Uterus (tissue), 3 donors: ENCODE measurements at regions not wholly inside any gene's neighbourhood (a gene's known extent, or its start where the extent isn't known, plus 50 kb on each side); places are given as distances from the start of the nearest gene placed in this dataset. TPM values are rescaled to one million over a fixed set of nuclear protein-coding genes. Genes with fewer than 3 reads are reported as not detected.

Experiments used
- DNase-seq, 2 donors: peaks; one replicate each; pipeline ENCODE4 v3.0.0-alpha.2; 2019 to 2020
- H3K27ac ChIP-seq, 2 donors: fragments of 200-600 bp; sonication (generic); 1 replicate in 1 of 2; 2 replicates in 1 of 2; pipeline ENCODE4 v1.5.1; 2016 to 2018
- H3K27me3 ChIP-seq, 2 donors: fragments of 200-600 bp; sonication (generic); one replicate each; pipeline ENCODE4 v1.5.1; 2018 to 2019; ENCODE audit warnings: control low read depth in 1 of 2
- H3K36me3 ChIP-seq, 2 donors: fragments of 200-600 bp; sonication (generic); one replicate each; pipeline ENCODE4 v1.5.1; 2019; ENCODE audit warnings: control low read depth in 1 of 2
- H3K4me1 ChIP-seq, 2 donors: fragments of 200-600 bp; sonication (generic); one replicate each; pipeline ENCODE4 v1.5.1; 2018 to 2019; ENCODE audit warnings: control low read depth in 1 of 2
- H3K4me3 ChIP-seq, 2 donors: fragments of 200-600 bp; sonication (generic); 1 replicate in 1 of 2; 2 replicates in 1 of 2; pipeline ENCODE4 v1.5.1; 2018 to 2019; ENCODE audit warnings: mild to moderate bottlenecking in 1 of 2
- H3K9me3 ChIP-seq, 2 donors: fragments of 200-600 bp; sonication (generic); one replicate each; pipeline ENCODE4 v1.5.1; 2019; ENCODE audit warnings: control low read depth in 1 of 2
- CTCF ChIP-seq, 4 experiments: fragments of 200-600 bp in 2 of 4; fragments of 450-650 bp in 2 of 4; sonication (generic) in 2 of 4; IDR thresholded peaks; one replicate each; pipeline ENCODE4 v1.5.1; 2016 to 2019; ENCODE audit warnings: antibody characterized with exemption in 4 of 4, mild to moderate bottlenecking in 2 of 4, moderate library complexity in 1 of 4
- POLR2A ChIP-seq, 2 donors: fragments of 450-650 bp; IDR thresholded peaks; one replicate each; pipeline ENCODE4 v1.6.1; 2016; ENCODE audit warnings: antibody characterized with exemption in 2 of 2, mild to moderate bottlenecking in 1 of 2, moderate library complexity in 1 of 2
- intact Hi-C: fragments of 100-400 bp; cut with DNase I; formaldehyde crosslinking; loops from one replicate; pipeline ENCODE4 v1.15.1; 2023; ENCODE audit warnings: low total_unique reads
- small RNA-seq: library from RNA; depleted of rRNA; stranded (forward); fragments of <200 nt; gene quantifications from one replicate; pipeline ENCODE3, GENCODE V24; 2016
- donor health status: DM: yes; HTN: yes; CAD: no.

GRCh38 chr6:54059683-54060082 lies 51.6 kb upstream of the MLIP start:
- intact Hi-C loops = no loop called here
- no peaks in the 10 kb centered on the region for H3K27me3 ChIP-seq

GRCh38 chr6:54060286-54060685 lies 51.0 kb upstream of the MLIP start:
- Histone ChIP-seq H3K27ac (no peak overlapping the region), H3K4me3 (no peak overlapping the region), H3K9me3 (no peaks in the 10 kb centered on the region), H3K27me3 (no peaks in the 10 kb centered on the region), H3K4me1 (no peaks in the 10 kb centered on the region), H3K36me3 (no peaks in the 10 kb centered on the region)
- intact Hi-C loops = no loop called here
- DNase-seq = no peak
- no peak for TF ChIP-seq CTCF (IDR thresholded peaks at IDR 0.05)
- no peak for TF ChIP-seq POLR2A (IDR thresholded peaks at IDR 0.05)

More at GRCh38 chr6:54059683-54060082, 51.6 kb upstream of the MLIP start:
- H3K4me3 ChIP-seq = no peak overlapping the region
- no peaks in the 10 kb centered on the region for H3K9me3 ChIP-seq
- TF ChIP-seq POLR2A (IDR thresholded peaks at IDR 0.05) (no peak), CTCF (IDR thresholded peaks at IDR 0.05) (no peak)
- DNase-seq = no peak
- H3K27ac ChIP-seq = no peak overlapping the region
- no peaks in the 10 kb centered on the region for H3K4me1 ChIP-seq
- H3K36me3 ChIP-seq = no peaks in the 10 kb centered on the region

Small RNAs in the stretch of these regions (small RNA-seq; reads per million reads assigned to genes)
- not detected for gene ERHP2
